ENCODE measurements at regions not wholly inside any gene's neighbourhood (a gene's known extent, or its start where the extent isn't known, plus 50 kb on each side); places are given as distances from the start of the nearest gene placed in this dataset.

GRCh38 chr12:28781671-28782652 is 367.1 kb upstream of the FAR2 start:
- H3K4me1 ChIP-seq (ENCODE audit: control insufficient read depth, insufficient read depth, low read length), result no peaks in the 10 kb centered on the region; the same call in 1 of the 2 replicates
- no peaks in the 10 kb centered on the region for H3K36me3 ChIP-seq (ENCODE audit: control insufficient read depth in 2 of 2, insufficient read depth in 1 of 2, low read length in 2 of 2)
- no peak overlapping the region for H3K27ac ChIP-seq (ENCODE audit: extremely low read depth, low read depth, low read length)
- H3K4me3 ChIP-seq (ENCODE audit: low read depth, low read length), result no peak overlapping the region
- POLR2A ChIA-PET, result no interaction called here
- no peaks in the 10 kb centered on the region for H3K9me3 ChIP-seq (ENCODE audit: control insufficient read depth, insufficient read depth, low read depth, low read length)
- TF ChIP-seq ATF2 (tag by site-specific recombination; IDR thresholded peaks at IDR 0.05; ENCODE audit: low read depth) (peak; percentile 13; the same call in 1 of the 2 replicates), INSM2 (tag by site-specific recombination; IDR thresholded peaks at IDR 0.05) (no peak)
- CTCF ChIA-PET, result interaction anchor here (1.2 kb wide), 1 partner anchor 8 kb away, joined by 4 read pairs; no protein-coding TSS in a partner anchor

- H3K36me3 ChIP-seq (ENCODE audit: control insufficient read depth in 2 of 2, insufficient read depth in 1 of 2, low read length in 2 of 2), result no peaks in the 10 kb centered on the region
- no peaks in the 10 kb centered on the region for H3K9me3 ChIP-seq (ENCODE audit: control insufficient read depth, insufficient read depth, low read depth, low read length)
- POLR2A ChIA-PET, result no interaction called here
- CTCF ChIA-PET, result no interaction called here
- H3K27ac ChIP-seq (ENCODE audit: extremely low read depth, low read depth, low read length), result no peak overlapping the region
- no peaks in the 10 kb centered on the region for H3K4me1 ChIP-seq (ENCODE audit: control insufficient read depth, insufficient read depth, low read length)
- TF ChIP-seq GLIS1 (tag by site-specific recombination; IDR thresholded peaks at IDR 0.05) (no peak), ZNF433 (tag by site-specific recombination; IDR thresholded peaks at IDR 0.05; ENCODE audit: low read depth) (no peak), ZNF785 (tag by site-specific recombination; IDR thresholded peaks at IDR 0.05) (no peak), ZNF302 (tag by site-specific recombination; IDR thresholded peaks at IDR 0.05; ENCODE audit: low read depth) (no peak), ZNF292 (tag by site-specific recombination; IDR thresholded peaks at IDR 0.05; ENCODE audit: borderline replicate concordance, low read depth) (no peak), ZBTB20 (tag by site-specific recombination; IDR thresholded peaks at IDR 0.05) (no peak), ZNF513 (tag by site-specific recombination; IDR thresholded peaks at IDR 0.05) (no peak), ZNF473 (tag by site-specific recombination; IDR thresholded peaks at IDR 0.05) (no peak), ZNF449 (tag by site-specific recombination; IDR thresholded peaks at IDR 0.05) (no peak), ZNF266 (tag by site-specific recombination; IDR thresholded peaks at IDR 0.05; ENCODE audit: low read depth) (no peak), KLF17 (tag by site-specific recombination; IDR thresholded peaks at IDR 0.05) (no peak), ZNF211 (tag by site-specific recombination; IDR thresholded peaks at IDR 0.05; ENCODE audit: low read depth) (no peak), ZNF37A (tag by site-specific recombination; IDR thresholded peaks at IDR 0.05) (no peak), ZNF776 (tag by site-specific recombination; IDR thresholded peaks at IDR 0.05; ENCODE audit: borderline replicate concordance) (no peak)
- no peak overlapping the region for H3K4me3 ChIP-seq (ENCODE audit: low read depth, low read length)
These were observed 366.3 kb upstream of the FAR2 start for GRCh38 chr12:28782812-28783211.

Data from HEK293 (cell line).